ENCODE measurements at regions not wholly inside any gene's neighbourhood (a gene's known extent, or its start where the extent isn't known, plus 50 kb on each side); places are given as distances from the start of the nearest gene placed in this dataset.

DNA sequence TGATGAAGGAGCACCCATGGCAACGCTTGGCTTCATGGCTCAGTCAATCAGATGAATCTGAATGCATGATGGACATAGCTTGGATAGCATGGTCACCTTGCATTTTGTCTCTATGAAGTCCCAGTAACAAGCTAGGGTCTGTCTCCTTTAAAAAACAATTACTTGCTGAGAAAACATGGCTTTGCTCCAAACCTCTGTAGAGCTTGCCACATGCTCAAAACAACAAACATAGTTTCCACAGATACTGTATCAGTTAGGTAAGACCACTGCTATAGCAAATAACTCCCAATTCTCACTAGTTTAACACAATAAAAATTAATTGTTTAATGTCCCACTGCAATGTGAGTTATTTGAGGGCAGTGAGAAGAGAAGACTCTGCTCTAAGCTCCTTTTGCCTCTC, 401.0 kb downstream of the IRS1 start:
- H3K4me3 ChIP-seq (ENCODE audit: insufficient read length, low read depth): no peak overlapping the region
- TF ChIP-seq SUZ12 (IDR thresholded peaks at IDR 0.05; ENCODE audit: extremely low read depth, insufficient read depth, insufficient read length) (no peak), YY1 (IDR thresholded peaks at IDR 0.05; ENCODE audit: insufficient read depth, insufficient read length) (no peak), ZNF274 (IDR thresholded peaks at IDR 0.05; ENCODE audit: low read depth, low read length) (no peak)
- no peaks in the 10 kb centered on the region for H3K36me3 ChIP-seq (ENCODE audit: insufficient read depth, insufficient read length, low read length)
- no peak overlapping the region for H3K9ac ChIP-seq (ENCODE audit: insufficient read length, low read depth)
- H3K9me3 ChIP-seq (ENCODE audit: insufficient read depth, low read length): no peaks in the 10 kb centered on the region
- no peaks in the 10 kb centered on the region for H3K27me3 ChIP-seq (ENCODE audit: insufficient read depth, insufficient read length)
- DNase-seq (ENCODE audit: low read depth, low spot score): no peak
- H3K4me1 ChIP-seq (ENCODE audit: insufficient read depth, insufficient read length): no peaks in the 10 kb centered on the region

DNA sequence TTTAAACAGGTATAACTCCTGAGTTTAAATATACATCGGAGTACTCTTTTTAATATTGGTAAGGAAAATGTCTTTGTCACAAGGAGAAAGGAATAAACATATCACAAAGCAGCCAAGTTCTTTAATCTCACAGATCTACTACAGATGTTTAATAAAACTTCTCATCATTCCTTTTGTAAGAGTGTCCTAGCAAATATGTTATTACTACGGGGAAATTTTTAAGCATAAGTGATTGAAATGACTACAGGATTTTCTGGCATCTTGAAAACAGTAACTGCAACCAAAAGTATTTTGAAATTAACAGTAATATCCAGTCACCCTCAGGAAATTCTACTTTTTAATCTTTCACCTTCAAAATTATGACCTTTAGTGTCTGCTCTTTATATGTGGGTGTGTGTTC, 403.1 kb downstream of the IRS1 start:
- H3K36me3 ChIP-seq (ENCODE audit: insufficient read depth, insufficient read length, low read length): no peaks in the 10 kb centered on the region
- H3K4me1 ChIP-seq (ENCODE audit: insufficient read depth, insufficient read length): no peaks in the 10 kb centered on the region
- no peak overlapping the region for H3K4me3 ChIP-seq (ENCODE audit: insufficient read length, low read depth)
- no peak overlapping the region for H3K9ac ChIP-seq (ENCODE audit: insufficient read length, low read depth)
- TF ChIP-seq SUZ12 (IDR thresholded peaks at IDR 0.05; ENCODE audit: extremely low read depth, insufficient read depth, insufficient read length) (no peak), YY1 (IDR thresholded peaks at IDR 0.05; ENCODE audit: insufficient read depth, insufficient read length) (no peak), ZNF274 (IDR thresholded peaks at IDR 0.05; ENCODE audit: low read depth, low read length) (no peak)
- H3K9me3 ChIP-seq (ENCODE audit: insufficient read depth, low read length): no peaks in the 10 kb centered on the region; the same call in 1 of the 2 replicates
- H3K27me3 ChIP-seq (ENCODE audit: insufficient read depth, insufficient read length): no peaks in the 10 kb centered on the region
- DNase-seq (ENCODE audit: low read depth, low spot score): no peak

- no peaks in the 10 kb centered on the region for H3K36me3 ChIP-seq (ENCODE audit: insufficient read depth, insufficient read length, low read length)
- H3K9me3 ChIP-seq (ENCODE audit: insufficient read depth, low read length): no peaks in the 10 kb centered on the region; the same call in 1 of the 2 replicates
- H3K27me3 ChIP-seq (ENCODE audit: insufficient read depth, insufficient read length): no peaks in the 10 kb centered on the region
- no peak overlapping the region for H3K4me3 ChIP-seq (ENCODE audit: insufficient read length, low read depth)
- TF ChIP-seq SUZ12 (IDR thresholded peaks at IDR 0.05; ENCODE audit: extremely low read depth, insufficient read depth, insufficient read length) (no peak), YY1 (IDR thresholded peaks at IDR 0.05; ENCODE audit: insufficient read depth, insufficient read length) (no peak), ZNF274 (IDR thresholded peaks at IDR 0.05; ENCODE audit: low read depth, low read length) (no peak)
- no peak overlapping the region for H3K9ac ChIP-seq (ENCODE audit: insufficient read length, low read depth)
- no peak for DNase-seq (ENCODE audit: low read depth, low spot score)
- no peaks in the 10 kb centered on the region for H3K4me1 ChIP-seq (ENCODE audit: insufficient read depth, insufficient read length)
These were observed 412.1 kb downstream of the IRS1 start for GRCh38 chr2:226387499-226387942.

DNA sequence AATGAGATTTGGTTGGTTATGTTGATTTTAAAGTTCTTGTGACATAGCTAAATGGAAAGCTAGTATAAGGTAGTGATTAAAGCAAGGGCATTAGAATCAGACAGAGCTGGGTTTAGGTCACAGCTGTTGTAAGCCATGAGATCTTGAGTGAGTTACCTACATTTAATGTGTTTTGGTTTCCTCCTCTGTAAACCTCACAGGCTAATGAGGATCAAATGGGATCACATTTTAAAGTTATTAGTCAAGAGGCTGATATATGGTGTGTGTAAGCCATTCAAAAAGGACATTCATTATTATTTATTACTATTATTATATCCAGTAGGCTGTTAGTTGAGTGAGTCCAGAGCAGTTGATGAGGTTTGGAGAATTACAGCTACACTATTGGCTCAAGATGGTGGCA, 416.2 kb downstream of the IRS1 start:
- DNase-seq (ENCODE audit: low read depth, low spot score): no peak
- no peak for TF ChIP-seq YY1 (IDR thresholded peaks at IDR 0.05; ENCODE audit: insufficient read depth, insufficient read length)
- TF ChIP-seq SUZ12 (IDR thresholded peaks at IDR 0.05; ENCODE audit: extremely low read depth, insufficient read depth, insufficient read length): no peak
- no peak for TF ChIP-seq ZNF274 (IDR thresholded peaks at IDR 0.05; ENCODE audit: low read depth, low read length)
- Histone ChIP-seq H3K9ac (ENCODE audit: insufficient read length, low read depth) (no peak overlapping the region), H3K4me1 (ENCODE audit: insufficient read depth, insufficient read length) (no peaks in the 10 kb centered on the region), H3K9me3 (ENCODE audit: insufficient read depth, low read length) (no peaks in the 10 kb centered on the region), H3K36me3 (ENCODE audit: insufficient read depth, insufficient read length, low read length) (no peaks in the 10 kb centered on the region), H3K4me3 (ENCODE audit: insufficient read length, low read depth) (no peak overlapping the region), H3K27me3 (ENCODE audit: insufficient read depth, insufficient read length) (no peaks in the 10 kb centered on the region)

GRCh38 chr2:226380679-226381078, 418.9 kb downstream of the IRS1 start:
- Histone ChIP-seq H3K4me3 (ENCODE audit: insufficient read length, low read depth) (no peak overlapping the region), H3K4me1 (ENCODE audit: insufficient read depth, insufficient read length) (no peaks in the 10 kb centered on the region), H3K36me3 (ENCODE audit: insufficient read depth, insufficient read length, low read length) (no peaks in the 10 kb centered on the region), H3K27me3 (ENCODE audit: insufficient read depth, insufficient read length) (no peaks in the 10 kb centered on the region), H3K9me3 (ENCODE audit: insufficient read depth, low read length) (no peaks in the 10 kb centered on the region), H3K9ac (ENCODE audit: insufficient read length, low read depth) (no peak overlapping the region)
- no peak for DNase-seq (ENCODE audit: low read depth, low spot score)
- TF ChIP-seq YY1 (IDR thresholded peaks at IDR 0.05; ENCODE audit: insufficient read depth, insufficient read length): no peak
- TF ChIP-seq SUZ12 (IDR thresholded peaks at IDR 0.05; ENCODE audit: extremely low read depth, insufficient read depth, insufficient read length): no peak
- TF ChIP-seq ZNF274 (IDR thresholded peaks at IDR 0.05; ENCODE audit: low read depth, low read length): no peak

GRCh38 chr2:226378753-226379705, 420.6 kb downstream of the IRS1 start:
- no peaks in the 10 kb centered on the region for H3K27me3 ChIP-seq (ENCODE audit: insufficient read depth, insufficient read length)
- no peaks in the 10 kb centered on the region for H3K4me1 ChIP-seq (ENCODE audit: insufficient read depth, insufficient read length)
- no peak overlapping the region for H3K4me3 ChIP-seq (ENCODE audit: insufficient read length, low read depth)
- no peak overlapping the region for H3K9ac ChIP-seq (ENCODE audit: insufficient read length, low read depth)
- H3K9me3 ChIP-seq (ENCODE audit: insufficient read depth, low read length): no peaks in the 10 kb centered on the region
- no peaks in the 10 kb centered on the region for H3K36me3 ChIP-seq (ENCODE audit: insufficient read depth, insufficient read length, low read length)
- TF ChIP-seq YY1 (IDR thresholded peaks at IDR 0.05; ENCODE audit: insufficient read depth, insufficient read length) (no peak), ZNF274 (IDR thresholded peaks at IDR 0.05; ENCODE audit: low read depth, low read length) (no peak), SUZ12 (IDR thresholded peaks at IDR 0.05; ENCODE audit: extremely low read depth, insufficient read depth, insufficient read length) (no peak)
- DNase-seq (ENCODE audit: low read depth, low spot score): no peak

GRCh38 chr2:226376516-226377180, 423.0 kb downstream of the IRS1 start:
- DNase-seq (ENCODE audit: low read depth, low spot score): no peak
- Histone ChIP-seq H3K4me1 (ENCODE audit: insufficient read depth, insufficient read length) (no peaks in the 10 kb centered on the region), H3K36me3 (ENCODE audit: insufficient read depth, insufficient read length, low read length) (no peaks in the 10 kb centered on the region), H3K27me3 (ENCODE audit: insufficient read depth, insufficient read length) (no peaks in the 10 kb centered on the region), H3K4me3 (ENCODE audit: insufficient read length, low read depth) (no peak overlapping the region), H3K9ac (ENCODE audit: insufficient read length, low read depth) (no peak overlapping the region), H3K9me3 (ENCODE audit: insufficient read depth, low read length) (no peaks in the 10 kb centered on the region)
- TF ChIP-seq YY1 (IDR thresholded peaks at IDR 0.05; ENCODE audit: insufficient read depth, insufficient read length): no peak
- TF ChIP-seq SUZ12 (IDR thresholded peaks at IDR 0.05; ENCODE audit: extremely low read depth, insufficient read depth, insufficient read length): no peak
- no peak for TF ChIP-seq ZNF274 (IDR thresholded peaks at IDR 0.05; ENCODE audit: low read depth, low read length)
